ENCODE measurements at regions not wholly inside any gene's neighbourhood (a gene's known extent, or its start where the extent isn't known, plus 50 kb on each side); places are given as distances from the start of the nearest gene placed in this dataset.
"Not testable (repeated sequence)": the region's sequence is repeated elsewhere in the genome, so short reads cannot be mapped to it uniquely, and the experiment has no call there.

- no peak for DNase-seq
Measured at GRCh38 chr6:141484711-141485110, 648.0 kb upstream of the GJE1 start.

- no peak for DNase-seq
Measured at GRCh38 chr6:141483598-141484061, 649.1 kb upstream of the GJE1 start.

DNA sequence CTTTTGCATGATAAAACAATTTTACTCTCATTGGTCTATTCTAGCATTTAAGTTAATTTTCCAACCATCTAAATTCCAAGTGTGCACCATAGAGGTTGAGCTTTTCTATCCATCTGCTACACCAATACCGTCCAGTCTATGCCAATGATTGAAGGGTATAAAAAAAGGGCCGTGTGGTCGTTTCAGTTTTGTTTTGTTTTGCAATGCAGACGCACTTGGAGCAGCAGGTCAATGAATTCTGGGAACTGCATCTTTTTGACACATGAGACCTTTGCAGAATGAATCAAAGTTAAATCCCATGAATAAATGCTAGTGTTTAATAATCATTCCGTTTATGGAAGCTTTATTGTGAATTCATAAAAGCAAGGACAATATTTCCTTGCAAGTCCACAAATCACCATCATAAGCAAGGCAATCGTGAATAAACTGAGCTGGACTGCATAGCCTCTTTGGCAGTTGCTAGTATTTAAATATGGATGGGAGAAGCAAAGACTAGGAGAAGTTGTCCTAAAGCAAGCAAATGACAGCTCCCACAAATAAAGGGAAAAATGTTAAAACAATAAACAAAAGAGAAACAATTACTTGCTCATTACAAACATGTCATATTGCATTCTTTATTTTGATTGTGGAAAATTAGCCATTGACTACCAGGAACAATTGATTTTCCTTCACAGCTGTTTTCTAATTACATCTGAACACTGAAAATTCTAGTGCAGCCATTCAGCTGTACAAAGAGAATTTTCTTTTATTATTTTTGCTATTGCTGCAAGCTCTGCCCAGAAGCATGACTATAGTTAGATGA, 649.7 kb upstream of the GJE1 start:
- DNase-seq = no peak

GRCh38 chr6:141475259-141475658, 657.5 kb upstream of the GJE1 start:
- DNase-seq = no peak

- no peak for DNase-seq
Measured at GRCh38 chr6:141472162-141472928, 660.4 kb upstream of the GJE1 start.

GRCh38 chr6:141470810-141471209, 661.9 kb upstream of the GJE1 start:
- DNase-seq = no peak

DNA sequence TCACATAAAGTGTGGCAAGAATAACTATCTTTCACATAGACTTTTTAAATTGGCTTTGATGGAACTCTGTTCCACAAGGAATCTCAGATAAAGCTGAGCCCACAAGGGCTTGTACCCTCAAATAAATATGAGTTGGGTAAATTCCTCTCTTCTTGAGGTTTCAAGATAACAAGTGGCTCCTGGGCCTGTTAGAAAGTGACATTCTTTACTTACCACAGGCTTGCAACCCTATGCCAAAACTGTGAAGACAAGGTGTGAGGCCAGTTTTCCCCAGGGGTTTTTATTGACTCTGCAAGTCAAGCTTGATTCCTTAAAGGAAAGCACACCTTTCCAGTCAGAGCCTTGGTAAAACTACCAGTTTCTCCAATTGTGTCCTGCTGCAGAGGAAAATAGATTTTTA, 664.8 kb upstream of the GJE1 start:
- DNase-seq = peak; percentile 13

DNA sequence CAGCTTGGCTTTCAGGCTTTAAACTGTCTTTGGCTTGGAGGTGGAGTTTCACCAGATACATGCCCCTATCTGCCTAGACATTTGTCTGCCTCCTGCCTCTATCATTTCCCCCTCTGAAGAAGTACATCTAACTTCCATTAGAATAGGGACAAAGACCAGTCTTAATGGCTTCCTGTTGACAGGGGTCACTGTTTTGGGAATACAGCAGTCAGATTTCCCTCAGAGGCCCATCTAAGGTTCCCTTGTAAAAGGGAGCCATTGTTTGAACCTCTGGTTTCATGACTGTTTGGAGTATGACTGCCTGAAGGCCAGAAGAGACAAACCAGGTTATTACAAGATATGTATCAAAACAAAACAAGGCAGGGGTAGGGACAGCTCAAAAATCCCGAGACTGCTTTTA, 665.7 kb upstream of the GJE1 start:
- DNase-seq = no peak

- DNase-seq = no peak
Measured at GRCh38 chr6:141464896-141465295, 667.8 kb upstream of the GJE1 start.

DNA sequence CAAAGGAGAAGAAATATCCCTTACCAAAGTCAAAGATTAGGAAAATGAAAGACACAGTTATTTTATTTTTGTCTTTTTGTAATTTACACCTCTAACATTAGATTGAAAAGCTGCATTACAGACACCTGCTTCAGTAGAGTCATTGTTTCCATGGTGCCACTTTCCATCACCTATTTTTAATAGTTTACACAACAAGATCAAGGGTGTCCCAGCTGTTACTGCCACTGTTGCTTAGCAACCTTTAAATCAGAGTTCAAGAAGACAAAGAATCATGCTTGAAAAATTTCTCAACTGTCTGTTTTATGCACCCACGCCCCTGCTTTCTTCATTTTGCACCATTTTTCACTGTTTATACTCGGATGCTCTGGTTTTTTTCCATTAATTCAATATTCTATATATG, 668.2 kb upstream of the GJE1 start:
- DNase-seq = peak; percentile 84

- DNase-seq = peak; percentile 15
Measured at GRCh38 chr6:141463237-141463977, 669.3 kb upstream of the GJE1 start.

- no peak for DNase-seq
Measured at GRCh38 chr6:141460743-141461484, 671.8 kb upstream of the GJE1 start.

DNA sequence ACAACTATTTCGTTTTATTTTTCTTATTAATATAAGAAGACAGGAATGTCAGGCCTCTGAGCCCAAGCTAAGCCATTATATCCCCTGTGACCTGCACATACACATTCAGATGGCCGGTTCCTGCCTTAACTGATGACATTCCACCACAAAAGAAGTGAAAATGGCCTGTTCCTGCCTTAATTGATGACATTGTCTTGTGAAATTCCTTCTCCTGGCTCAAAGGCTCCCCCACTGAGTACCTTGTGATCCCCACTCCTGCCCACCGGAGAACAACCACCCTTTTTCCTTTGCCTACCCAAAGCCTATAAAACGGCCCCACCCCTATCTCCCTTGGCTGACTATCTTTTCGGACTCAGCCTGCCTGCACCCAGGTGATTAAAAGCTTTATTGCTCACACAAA, 672.5 kb upstream of the GJE1 start:
- DNase-seq = not testable (repeated sequence)

DNA sequence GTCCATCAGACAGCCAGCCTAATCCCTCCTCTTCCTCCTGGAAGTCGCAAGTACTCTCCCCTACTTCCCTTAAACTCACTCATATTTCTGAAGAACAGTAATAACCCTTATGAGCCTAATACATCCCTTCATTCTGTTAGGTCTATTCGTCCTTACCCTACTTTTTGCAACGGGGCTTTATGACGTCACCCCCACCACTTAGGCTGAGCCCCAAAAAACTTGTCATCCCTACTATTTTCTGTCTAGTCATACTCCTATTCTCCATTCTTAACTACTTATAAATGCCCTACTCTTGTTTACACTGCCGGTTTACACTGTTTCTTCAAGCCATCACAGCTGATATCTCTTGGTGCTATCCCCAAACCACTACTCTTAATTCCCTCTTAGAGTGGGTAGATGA, 674.7 kb upstream of the GJE1 start:
- DNase-seq = not testable (repeated sequence)

GRCh38 chr6:141452354-141452686, 680.4 kb upstream of the GJE1 start:
- no peak for DNase-seq

DNA sequence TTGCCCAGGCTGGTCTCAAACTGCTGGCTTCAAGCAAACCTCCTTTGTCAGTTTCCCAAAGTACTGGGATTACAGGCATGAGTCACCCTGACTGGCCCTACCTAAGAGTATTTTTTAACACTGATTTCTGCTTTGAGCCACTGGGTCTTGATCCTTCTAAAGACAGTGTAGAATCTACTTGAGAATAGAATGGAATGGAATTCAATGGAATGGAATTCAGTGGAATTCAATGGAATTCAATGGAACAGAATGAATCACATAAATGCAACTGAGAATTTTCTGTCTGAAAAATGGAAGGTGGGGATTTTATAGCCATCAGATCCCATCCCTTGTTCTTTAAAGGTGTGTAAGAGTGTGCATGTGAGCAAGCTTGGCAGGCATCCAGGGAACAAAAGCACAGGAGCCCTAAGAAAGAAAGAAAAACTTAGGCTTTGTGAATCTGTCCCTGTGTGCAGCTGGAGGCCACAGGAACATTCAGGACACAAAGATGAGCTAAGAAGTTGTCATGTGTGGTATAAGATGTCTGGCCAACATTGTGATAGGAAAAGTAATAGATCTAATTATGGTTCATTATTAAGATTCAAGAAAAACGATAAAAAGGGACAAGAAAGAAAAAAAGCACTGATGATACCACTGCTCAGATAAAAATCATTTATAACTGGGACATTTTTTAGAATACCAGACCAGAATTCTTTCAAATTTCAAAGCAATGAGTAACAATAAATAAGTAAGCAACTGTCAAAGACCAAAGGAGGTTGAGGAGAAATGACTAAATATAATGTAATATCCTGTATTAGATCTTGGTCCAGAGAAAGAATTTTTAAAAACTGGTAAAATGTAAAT, 681.0 kb upstream of the GJE1 start:
- no peak for DNase-seq

- no peak for DNase-seq
Measured at GRCh38 chr6:141451181-141451510, 681.6 kb upstream of the GJE1 start.

GRCh38 chr6:141445928-141446628, 686.6 kb upstream of the GJE1 start:
- no peak for DNase-seq

GRCh38 chr6:141443668-141444289, 688.9 kb upstream of the GJE1 start:
- no peak for DNase-seq

DNA sequence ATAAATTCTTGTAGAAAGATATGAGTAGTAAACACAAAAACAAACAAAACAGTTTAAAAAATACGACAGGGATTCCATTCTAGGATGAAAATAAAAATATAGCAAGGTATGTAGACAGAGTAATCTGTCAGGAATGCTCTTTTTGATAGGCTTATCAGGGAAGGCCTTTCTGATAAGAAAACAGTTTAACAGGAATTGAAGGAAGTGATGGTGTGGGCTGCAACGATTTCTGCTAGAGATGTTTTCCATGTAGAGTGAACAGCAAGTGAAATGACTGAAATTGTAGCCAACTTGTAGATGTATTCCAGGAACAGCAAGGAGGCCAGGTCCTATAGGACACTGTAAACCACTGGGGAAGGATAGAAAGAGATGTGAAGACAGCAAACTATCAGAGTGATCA, 689.7 kb upstream of the GJE1 start:
- no peak for DNase-seq

DNA sequence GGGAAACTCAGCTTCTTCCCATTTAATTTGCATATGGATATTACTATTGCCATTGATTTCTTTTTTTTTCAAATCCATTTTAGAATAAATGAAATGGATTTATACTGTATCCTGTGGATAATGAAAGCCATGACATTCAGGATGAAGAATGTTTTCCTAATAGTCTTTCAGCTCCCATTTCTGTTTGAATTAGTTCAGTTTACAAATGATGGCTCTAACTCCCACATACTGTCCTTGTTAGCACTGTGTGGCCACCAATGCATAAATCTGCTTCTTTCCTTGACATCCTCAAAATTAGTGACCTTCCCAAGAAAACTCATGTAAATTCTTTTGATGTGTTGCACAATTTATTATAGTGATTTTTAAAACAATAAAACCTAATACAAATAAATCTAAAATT, 693.2 kb upstream of the GJE1 start:
- no peak for DNase-seq

All from DMS79 (cell line).